GM12878 (cell line): ENCODE measurements at regions not wholly inside any gene's neighbourhood (a gene's known extent, or its start where the extent isn't known, plus 50 kb on each side); places are given as distances from the start of the nearest gene placed in this dataset.

Experiments used
- ATAC-seq: fragments of 200-7000 bp; cut with Tn5 transposase; 3 replicates; pipeline ENCODE4 v1.9.1; 2020; ENCODE audit warnings: mild to moderate bottlenecking, moderate library complexity
- BruUV-seq: library from RNA; stranded (reverse); fragments of 400-500 nt; replicated peaks from 2 replicates; lab custom pipeline; 2021; lab: Mats Ljungman, UMichigan
- CTCF ChIA-PET: fragments of 300-600 bp; sonication (Branson Sonifier 250); formaldehyde crosslinking; extraction: SDS; loops from one replicate; lab custom pipeline; 2021; ENCODE audit warnings: inconsistent platforms; lab: Yijun Ruan, JAX
- POLR2A ChIA-PET: fragments of 350-600 bp; formaldehyde crosslinking; extraction: SDS; loops from one replicate; lab custom pipeline; 2021; ENCODE audit warnings: inconsistent platforms; lab: Charles Lee
- RAD21 ChIA-PET: fragments of 300-600 bp; sonication (Branson Sonifier 250); formaldehyde crosslinking; loops from one replicate; lab custom pipeline; 2023; ENCODE audit warnings: antibody characterized with exemption; ENCODE audit not compliant: unreplicated experiment; lab: Charles Lee
- SMC1A ChIA-PET: fragments of 300-600 bp; sonication (Branson Sonifier 250); formaldehyde crosslinking; loops from one replicate; lab custom pipeline; 2023; ENCODE audit not compliant: unreplicated experiment, uncharacterized antibody; lab: Charles Lee
- DNase-seq: peaks from one replicate; pipeline ENCODE4 v3.0.0-alpha.2; 2011; ENCODE audit warnings: low read depth, low spot score
- FAIRE-seq: peaks from 3 replicates; lab custom pipeline; 2011; peaks lifted over from hg19 to GRCh38; lab: Jason Lieb, UNC
- H2AFZ ChIP-seq: 2 replicates; pipeline ENCODE4 v1.6.0; 2011; ENCODE audit warnings: low read depth, low read length, control low read depth; ENCODE audit not compliant: control insufficient read depth
- H3K27ac ChIP-seq: 2 replicates; pipeline ENCODE4 v1.5.1; 2011; ENCODE audit warnings: control low read depth; ENCODE audit not compliant: control insufficient read depth, insufficient read depth
- H3K27me3 ChIP-seq, 2 experiments: replicated peaks in 1 of 2; 2 replicates each; pipeline versions ENCODE4 v1.6.0 to v1.6.1; 2011; ENCODE audit warnings: low read length in 1 of 2; ENCODE audit not compliant: control insufficient read depth in 2 of 2, insufficient read depth in 2 of 2
- H3K36me3 ChIP-seq, 2 experiments: 2 replicates each; pipeline ENCODE4 v1.5.1; 2011; ENCODE audit warnings: low read length in 1 of 2; ENCODE audit not compliant: control insufficient read depth in 2 of 2, insufficient read depth in 2 of 2
- H3K4me1 ChIP-seq: 2 replicates; pipeline ENCODE4 v1.6.1; 2011; ENCODE audit warnings: mild to moderate bottlenecking, low read length, moderate library complexity, mixed read lengths; ENCODE audit not compliant: control insufficient read depth, insufficient read depth
- H3K4me2 ChIP-seq: 2 replicates; pipeline ENCODE4 v1.6.0; 2011; ENCODE audit warnings: control low read depth; ENCODE audit not compliant: control insufficient read depth, insufficient read depth
- H3K4me3 ChIP-seq: fragments of 200-600 bp; sonication (generic); 2 replicates; pipeline ENCODE4 v1.5.1; 2016
- H3K79me2 ChIP-seq: 2 replicates; pipeline ENCODE4 v1.6.0; 2011; ENCODE audit warnings: low read length; ENCODE audit not compliant: control insufficient read depth, insufficient read depth
- H3K9ac ChIP-seq: 2 replicates; pipeline ENCODE4 v1.8.0; 2011; ENCODE audit warnings: low read length, control low read depth, mixed read lengths; ENCODE audit not compliant: control insufficient read depth, insufficient read depth
- H3K9me3 ChIP-seq: replicated peaks from 3 replicates; pipeline ENCODE4 v1.5.1; 2011; ENCODE audit warnings: mild to moderate bottlenecking, low read length; ENCODE audit not compliant: control insufficient read depth, insufficient read depth
- H4K20me1 ChIP-seq: 2 replicates; pipeline ENCODE4 v1.6.0; 2011; ENCODE audit not compliant: control insufficient read depth, insufficient read depth
- ATF7 ChIP-seq: fragments of 450-650 bp; IDR thresholded peaks from 2 replicates; pipeline ENCODE4 v1.6.1; 2016; ENCODE audit warnings: low read depth, mild to moderate bottlenecking
- CBX3 ChIP-seq: fragments of 200-600 bp; sonication (generic); IDR thresholded peaks from 2 replicates; pipeline ENCODE4 v1.6.1; 2016; ENCODE audit warnings: low read depth, borderline replicate concordance
- EZH2 ChIP-seq: IDR thresholded peaks from 2 replicates; pipeline ENCODE4 v1.6.1; 2012; ENCODE audit warnings: low read depth, mild to moderate bottlenecking, control low read depth, inconsistent platforms, low read length, borderline replicate concordance; ENCODE audit not compliant: control insufficient read depth
- HCFC1 ChIP-seq: fragments of 150-350 bp; IDR thresholded peaks from 2 replicates; pipeline ENCODE4 v1.6.1; 2014; ENCODE audit warnings: low read length
- KAT2A ChIP-seq: conservative IDR thresholded peaks from 2 replicates; pipeline ENCODE4 v1.6.1; 2011; ENCODE audit warnings: low read depth, low read length; ENCODE audit not compliant: control insufficient read depth
- LARP7 ChIP-seq: fragments of 450-650 bp; IDR thresholded peaks from 2 replicates; pipeline ENCODE4 v1.6.1; 2017; ENCODE audit warnings: mild to moderate bottlenecking
- NR2F1 ChIP-seq: fragments of 450-650 bp; conservative IDR thresholded peaks from 2 replicates; pipeline ENCODE4 v1.6.1; 2017; ENCODE audit warnings: mild to moderate bottlenecking
- NRF1 ChIP-seq: conservative IDR thresholded peaks from 2 replicates; pipeline ENCODE4 v1.6.1; 2011; ENCODE audit warnings: mild to moderate bottlenecking, low read depth, low read length, improper control_type of control experiment
- RAD21 ChIP-seq: IDR thresholded peaks from 2 replicates; pipeline ENCODE4 v1.6.1; 2011; ENCODE audit warnings: mild to moderate bottlenecking, low read depth, low read length, moderate library complexity; ENCODE audit not compliant: insufficient read depth
- RB1 ChIP-seq: fragments of 450-650 bp; formaldehyde crosslinking; IDR thresholded peaks from 2 replicates; pipeline ENCODE4 v1.6.1; 2017; ENCODE audit warnings: mild to moderate bottlenecking, borderline replicate concordance
- RELA ChIP-seq: fragments of 450-650 bp; IDR thresholded peaks from 2 replicates; pipeline ENCODE4 v1.8.0; 2014; ENCODE audit warnings: borderline replicate concordance; ENCODE audit not compliant: partially characterized antibody
- SREBF1 ChIP-seq: IDR thresholded peaks from 2 replicates; pipeline ENCODE4 v1.6.1; 2012; ENCODE audit warnings: mild to moderate bottlenecking, low read length
- STAT3 ChIP-seq: IDR thresholded peaks from 2 replicates; pipeline ENCODE4 v1.6.1; 2011; ENCODE audit warnings: low read depth, low read length, improper control_type of control experiment
- ZNF24 ChIP-seq: fragments of 450-650 bp; IDR thresholded peaks from 2 replicates; pipeline ENCODE4 v1.6.1; 2017; ENCODE audit warnings: antibody characterized with exemption, mild to moderate bottlenecking
- ZNF384 ChIP-seq: IDR thresholded peaks from 2 replicates; pipeline ENCODE4 v1.6.1; 2012; ENCODE audit warnings: low read depth, mild to moderate bottlenecking, low read length, improper control_type of control experiment, borderline replicate concordance
- WGBS: methylation state at CpG from one replicate; pipeline ENCODE4 v1.1.6; 2016; ENCODE audit warnings: low lambda C conversion rate; ENCODE audit not compliant: insufficient replicate concordance, insufficient coverage; ENCODE audit errors: missing lambda C conversion rate; 5-methylcytosine and 5-hydroxymethylcytosine counted together
- in situ Hi-C: fragments of 300-500 bp; cut with MboI; formaldehyde crosslinking; loops from 9 replicates; pipeline ENCODE4 v1.14.3; 2018; ENCODE audit warnings: mixed read lengths
- intact Hi-C: fragments of 100-400 bp; cut with micrococcal nuclease; formaldehyde crosslinking; loops from one replicate; pipeline ENCODE4 v1.14.2; 2022; ENCODE audit not compliant: unreplicated experiment
- TF ChIP-seq, protein P1 (sequence below): fragments of 450-650 bp; formaldehyde crosslinking; IDR thresholded peaks from 2 replicates; pipeline ENCODE4 v1.4.0; 2020; ENCODE audit warnings: mild to moderate bottlenecking, moderate library complexity

DNA sequence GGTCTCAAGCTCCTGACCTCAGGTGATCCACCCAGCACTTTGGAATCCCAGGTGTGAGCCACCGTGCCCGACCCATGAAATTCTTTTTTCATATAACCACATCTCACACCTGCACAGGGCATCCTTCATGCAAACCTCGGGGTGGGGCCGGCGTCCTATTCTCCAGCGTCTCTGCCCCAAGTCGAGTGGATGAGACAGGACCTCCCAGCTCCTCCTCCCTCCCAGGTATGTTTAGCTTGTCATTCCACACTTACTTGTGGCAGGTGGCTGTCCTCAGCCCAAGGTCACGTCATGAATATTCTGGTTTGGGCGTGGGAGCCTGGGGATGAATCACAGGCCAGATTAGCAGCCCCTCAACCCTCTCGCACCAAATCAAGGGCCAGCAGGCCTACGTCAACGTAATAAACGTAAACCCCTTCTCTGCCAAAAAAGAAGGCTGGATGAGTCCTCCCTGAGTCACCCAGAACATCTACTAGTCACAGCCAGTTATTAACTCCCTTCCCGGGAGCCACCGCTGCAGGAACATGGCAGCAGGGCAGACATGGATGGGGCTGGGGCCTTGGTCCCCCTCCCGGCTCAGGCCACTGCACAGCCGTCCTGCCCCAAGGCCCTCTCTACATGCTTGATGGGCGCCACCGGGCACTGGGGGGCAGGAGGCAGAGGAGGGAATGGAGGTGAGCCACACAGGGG is 91.7 kb downstream of the YTHDF1 start:
- ChIA-PET RAD21 (no interaction called here), SMC1A (no interaction called here), CTCF (no interaction called here), POLR2A (no interaction called here)
- H3K27ac ChIP-seq: no peak overlapping the region
- no peak overlapping the region for H2AFZ ChIP-seq
- H3K79me2 ChIP-seq: no peaks in the 10 kb centered on the region
- peaks cover 0 to 2% of the 10 kb centered on the region in 2 experiments; a peak in 1 of 4 replicates for H3K27me3 ChIP-seq
- H4K20me1 ChIP-seq: no peaks in the 10 kb centered on the region
- in situ Hi-C loops: no loop called here
- no peak overlapping the region for H3K4me3 ChIP-seq
- H3K4me2 ChIP-seq: no peak overlapping the region
- no peaks in the 10 kb centered on the region for H3K36me3 ChIP-seq
- no peaks in the 10 kb centered on the region for H3K4me1 ChIP-seq
- ATAC-seq: no peak
- FAIRE-seq: no peak
- TF ChIP-seq ZNF384 (no peak), CBX3 (no peak), LARP7 (no peak), ZNF24 (no peak)
- 42% methylated on average over 19 of the region's 19 CpGs for WGBS
- no peaks in the 10 kb centered on the region for H3K9me3 ChIP-seq
- intact Hi-C loops: no loop called here
- no peak for DNase-seq
- BruUV-seq: no TSS peak
- H3K9ac ChIP-seq: no peak overlapping the region

DNA sequence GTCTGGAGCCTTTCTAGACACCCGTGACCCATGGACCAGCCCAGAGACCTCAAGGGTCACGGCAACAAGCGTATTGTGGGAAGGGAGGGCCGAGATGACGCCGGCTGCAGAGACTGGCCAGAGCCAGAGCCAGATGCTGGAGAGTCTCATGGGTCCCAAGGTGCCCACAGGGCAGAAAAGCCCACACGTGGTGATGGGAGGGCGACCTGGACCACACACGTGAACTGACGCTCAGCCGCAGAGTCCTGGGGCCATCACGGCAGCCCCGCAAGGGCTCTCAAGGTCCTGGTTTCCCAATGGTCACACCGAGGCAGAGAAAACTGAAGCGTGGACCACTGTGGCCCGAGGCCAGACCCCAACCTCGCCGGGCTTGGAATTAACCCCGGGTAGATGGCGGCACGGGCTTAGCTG is 92.6 kb downstream of the YTHDF1 start:
- intact Hi-C loops: no loop called here
- in situ Hi-C loops: no loop called here
- DNase-seq: no peak
- H3K4me3 ChIP-seq: no peak overlapping the region
- TF ChIP-seq NR2F1 (no peak), NRF1 (no peak), RB1 (no peak), KAT2A (no peak), ATF7 (no peak), EZH2 (no peak), SREBF1 (no peak), HCFC1 (no peak), STAT3 (no peak), RELA (no peak), RAD21 (no peak)
- TF ChIP-seq, protein P1, sequence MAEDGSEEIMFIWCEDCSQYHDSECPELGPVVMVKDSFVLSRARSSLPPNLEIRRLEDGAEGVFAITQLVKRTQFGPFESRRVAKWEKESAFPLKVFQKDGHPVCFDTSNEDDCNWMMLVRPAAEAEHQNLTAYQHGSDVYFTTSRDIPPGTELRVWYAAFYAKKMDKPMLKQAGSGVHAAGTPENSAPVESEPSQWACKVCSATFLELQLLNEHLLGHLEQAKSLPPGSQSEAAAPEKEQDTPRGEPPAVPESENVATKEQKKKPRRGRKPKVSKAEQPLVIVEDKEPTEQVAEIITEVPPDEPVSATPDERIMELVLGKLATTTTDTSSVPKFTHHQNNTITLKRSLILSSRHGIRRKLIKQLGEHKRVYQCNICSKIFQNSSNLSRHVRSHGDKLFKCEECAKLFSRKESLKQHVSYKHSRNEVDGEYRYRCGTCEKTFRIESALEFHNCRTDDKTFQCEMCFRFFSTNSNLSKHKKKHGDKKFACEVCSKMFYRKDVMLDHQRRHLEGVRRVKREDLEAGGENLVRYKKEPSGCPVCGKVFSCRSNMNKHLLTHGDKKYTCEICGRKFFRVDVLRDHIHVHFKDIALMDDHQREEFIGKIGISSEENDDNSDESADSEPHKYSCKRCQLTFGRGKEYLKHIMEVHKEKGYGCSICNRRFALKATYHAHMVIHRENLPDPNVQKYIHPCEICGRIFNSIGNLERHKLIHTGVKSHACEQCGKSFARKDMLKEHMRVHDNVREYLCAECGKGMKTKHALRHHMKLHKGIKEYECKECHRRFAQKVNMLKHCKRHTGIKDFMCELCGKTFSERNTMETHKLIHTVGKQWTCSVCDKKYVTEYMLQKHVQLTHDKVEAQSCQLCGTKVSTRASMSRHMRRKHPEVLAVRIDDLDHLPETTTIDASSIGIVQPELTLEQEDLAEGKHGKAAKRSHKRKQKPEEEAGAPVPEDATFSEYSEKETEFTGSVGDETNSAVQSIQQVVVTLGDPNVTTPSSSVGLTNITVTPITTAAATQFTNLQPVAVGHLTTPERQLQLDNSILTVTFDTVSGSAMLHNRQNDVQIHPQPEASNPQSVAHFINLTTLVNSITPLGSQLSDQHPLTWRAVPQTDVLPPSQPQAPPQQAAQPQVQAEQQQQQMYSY (CRISPR knock-in tag): no peak
- H3K27me3 ChIP-seq: peaks cover 0 to 2% of the 10 kb centered on the region in 2 experiments; a peak in 1 of 4 replicates
- no peaks in the 10 kb centered on the region for H3K9me3 ChIP-seq
- SMC1A ChIA-PET: no interaction called here
- no peak overlapping the region for H3K27ac ChIP-seq
- H4K20me1 ChIP-seq: no peaks in the 10 kb centered on the region
- no peak overlapping the region for H3K4me2 ChIP-seq
- no peak overlapping the region for H3K9ac ChIP-seq
- ATAC-seq: no peak
- H2AFZ ChIP-seq: no peak overlapping the region
- no peaks in the 10 kb centered on the region for H3K36me3 ChIP-seq
- POLR2A ChIA-PET: no interaction called here
- no peaks in the 10 kb centered on the region for H3K79me2 ChIP-seq
- WGBS: 31% methylated on average over 21 of the region's 21 CpGs
- H3K4me1 ChIP-seq: no peaks in the 10 kb centered on the region
- CTCF ChIA-PET: no interaction called here
- no peak for FAIRE-seq
- RAD21 ChIA-PET: no interaction called here
- BruUV-seq: no TSS peak
